Subcutaneous abdominal adipose tissue (tissue), 5 donors: ENCODE measurements at regions not wholly inside any gene's neighbourhood (a gene's known extent, or its start where the extent isn't known, plus 50 kb on each side); places are given as distances from the start of the nearest gene placed in this dataset.

ENCODE experiments used
- H3K27ac ChIP-seq: one replicate; pipeline ENCODE4 v1.7.0; 2013; ENCODE audit warnings: low read depth, mild to moderate bottlenecking, inconsistent platforms, low read length, moderate library complexity
- H3K27me3 ChIP-seq, 5 donors: one replicate each; pipeline ENCODE4 v1.7.0; 2013; ENCODE audit warnings: low read length in 5 of 5, inconsistent platforms in 1 of 5; ENCODE audit not compliant: control insufficient read depth in 5 of 5, insufficient read depth in 4 of 5
- H3K36me3 ChIP-seq, 5 donors: one replicate each; pipeline ENCODE4 v1.7.0; 2013; ENCODE audit warnings: low read length in 5 of 5; ENCODE audit not compliant: control insufficient read depth in 5 of 5, insufficient read depth in 5 of 5
- H3K4me1 ChIP-seq, 5 donors: one replicate each; pipeline ENCODE4 v1.7.0; 2013; ENCODE audit warnings: low read length in 5 of 5, mild to moderate bottlenecking in 3 of 5, moderate library complexity in 1 of 5; ENCODE audit not compliant: control insufficient read depth in 5 of 5, insufficient read depth in 5 of 5
- H3K4me3 ChIP-seq, 5 donors: one replicate each; pipeline ENCODE4 v1.7.0; 2013; ENCODE audit warnings: low read length in 5 of 5, low read depth in 1 of 5
- H3K9ac ChIP-seq, 5 donors: one replicate each; pipeline ENCODE4 v1.7.0; 2013; ENCODE audit warnings: low read length in 5 of 5, mild to moderate bottlenecking in 4 of 5, moderate library complexity in 3 of 5
- H3K9me3 ChIP-seq, 5 donors: one replicate each; pipeline ENCODE4 v1.7.0; 2013; ENCODE audit warnings: low read length in 5 of 5; ENCODE audit not compliant: control insufficient read depth in 5 of 5
- donor health status: healthy.
- donor health status: healthy.
- donor health status: healthy.
- donor health status: healthy.
- donor health status: healthy.

DNA sequence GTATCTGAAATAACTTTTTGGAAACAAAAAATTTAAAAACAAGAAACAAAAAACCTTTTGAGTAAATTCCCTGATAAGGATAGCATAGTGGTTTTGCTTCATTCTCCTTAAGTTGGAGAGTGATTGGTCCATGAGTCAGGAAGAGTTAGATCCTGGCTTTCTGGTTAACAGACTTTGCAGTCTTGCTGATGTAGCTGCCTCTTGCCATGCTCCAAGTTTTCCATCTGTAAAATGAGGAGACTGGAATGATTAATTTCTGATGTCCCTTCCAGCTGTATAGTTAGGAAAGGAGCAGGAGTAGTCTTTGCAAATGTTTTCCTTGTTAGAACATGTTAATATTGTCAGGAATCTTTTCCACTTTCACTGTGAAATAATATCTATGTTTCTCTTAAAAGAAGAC is 266.6 kb downstream of the DNAJB9 start:
- no peaks in the 10 kb centered on the region for H3K4me1 ChIP-seq
- no peak overlapping the region for H3K27ac ChIP-seq
- peaks cover 0 to 12% (median 0%) of the 10 kb centered on the region in 5 donors for H3K9me3 ChIP-seq
- no peaks in the 10 kb centered on the region for H3K36me3 ChIP-seq
- H3K4me3 ChIP-seq: no peak overlapping the region
- H3K27me3 ChIP-seq: no peaks in the 10 kb centered on the region
- no peak overlapping the region for H3K9ac ChIP-seq

DNA sequence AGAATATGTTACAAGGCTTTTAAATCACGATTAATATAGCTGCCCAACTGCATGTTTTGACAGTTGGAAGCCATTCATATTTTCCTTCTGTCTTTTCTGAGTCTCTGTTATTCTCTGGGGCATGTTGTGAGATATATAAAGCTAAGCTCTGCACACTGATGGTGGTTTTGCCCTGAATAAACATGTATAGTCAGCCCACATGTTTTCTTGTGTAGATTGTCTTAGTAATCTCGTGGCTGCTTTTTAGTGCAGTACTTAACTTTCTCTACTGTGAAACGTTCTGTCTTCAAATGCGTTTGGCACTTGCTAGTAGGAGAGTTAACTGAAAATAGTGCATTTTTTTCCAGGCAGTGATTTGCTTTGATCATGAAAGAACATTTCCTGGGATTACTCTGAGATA is 268.5 kb downstream of the DNAJB9 start:
- no peaks in the 10 kb centered on the region for H3K36me3 ChIP-seq
- no peak overlapping the region for H3K27ac ChIP-seq
- no peaks in the 10 kb centered on the region for H3K4me1 ChIP-seq
- no peak overlapping the region for H3K4me3 ChIP-seq
- no peak overlapping the region for H3K9ac ChIP-seq
- H3K9me3 ChIP-seq: peaks cover 0 to 11% (median 0%) of the 10 kb centered on the region in 5 donors
- H3K27me3 ChIP-seq: no peaks in the 10 kb centered on the region

DNA sequence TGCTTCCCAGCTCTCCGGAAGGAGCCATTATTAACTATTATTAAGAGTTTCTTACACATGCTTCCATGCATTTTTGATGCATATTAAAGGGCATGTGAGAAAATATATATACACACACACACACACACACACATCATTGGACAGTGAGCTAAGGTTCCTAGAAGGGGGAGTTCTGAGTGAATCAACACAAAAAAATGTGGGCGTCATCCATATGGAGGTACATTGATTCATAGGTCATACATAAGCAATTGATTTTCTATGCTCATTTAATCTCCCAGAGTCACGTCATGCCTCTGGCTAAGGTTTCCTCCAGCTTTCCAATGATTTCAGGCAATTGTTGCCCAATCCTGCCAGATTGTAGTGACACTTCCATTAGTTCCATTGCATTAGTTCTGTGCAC is 269.4 kb downstream of the DNAJB9 start:
- Histone ChIP-seq H3K9me3 (peaks cover 0 to 8% (median 0%) of the 10 kb centered on the region in 5 donors), H3K27ac (no peak overlapping the region), H3K36me3 (no peaks in the 10 kb centered on the region), H3K4me1 (no peaks in the 10 kb centered on the region), H3K27me3 (no peaks in the 10 kb centered on the region), H3K4me3 (no peak overlapping the region), H3K9ac (no peak overlapping the region)

DNA sequence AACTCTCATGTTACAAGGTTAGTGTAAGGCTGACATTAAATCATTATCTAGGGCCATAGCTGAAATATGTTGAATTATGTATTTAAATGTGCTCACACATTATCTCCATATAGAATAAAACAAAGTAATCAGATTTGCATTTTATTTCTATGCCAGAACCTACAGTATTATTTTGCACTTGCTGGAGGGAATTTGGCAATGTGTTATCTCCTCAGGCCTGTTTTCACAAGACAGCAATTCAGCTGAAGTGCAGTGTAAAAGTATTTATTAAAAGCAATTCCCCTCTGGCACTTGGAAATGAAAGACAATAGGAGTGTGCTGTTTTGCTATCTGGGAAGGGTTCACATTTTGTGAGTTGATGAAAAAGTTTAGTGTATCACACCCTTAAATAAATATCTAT is 276.3 kb downstream of the DNAJB9 start:
- no peaks in the 10 kb centered on the region for H3K4me1 ChIP-seq
- H3K9me3 ChIP-seq: no peaks in the 10 kb centered on the region

DNA sequence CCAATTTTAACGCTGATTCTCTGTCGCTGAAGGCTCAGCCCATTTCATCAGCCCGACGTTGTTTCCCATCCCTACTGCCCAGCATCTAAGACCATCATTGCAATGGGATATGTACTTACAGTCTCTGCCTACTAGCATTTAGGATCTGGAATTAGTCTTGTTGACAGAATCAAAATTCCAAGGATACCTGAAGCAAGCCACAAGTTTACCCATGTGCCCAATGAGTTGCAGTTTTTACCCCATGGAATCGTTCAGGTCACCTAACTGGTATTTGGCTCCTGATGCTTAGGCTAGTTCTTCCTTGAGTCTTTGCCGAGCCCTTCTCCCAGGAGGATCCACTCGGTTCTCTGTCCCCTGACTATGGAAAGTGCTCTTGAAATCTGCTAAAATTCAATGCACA is 276.8 kb downstream of the DNAJB9 start:
- no peak overlapping the region for H3K27ac ChIP-seq
- no peaks in the 10 kb centered on the region for H3K9me3 ChIP-seq
- no peaks in the 10 kb centered on the region for H3K4me1 ChIP-seq

More for the DNA sequence above, 276.3 kb downstream of the DNAJB9 start:
- H3K4me3 ChIP-seq: no peak overlapping the region
- H3K27ac ChIP-seq: no peak overlapping the region
- no peak overlapping the region for H3K9ac ChIP-seq
- H3K27me3 ChIP-seq: no peaks in the 10 kb centered on the region
- no peaks in the 10 kb centered on the region for H3K36me3 ChIP-seq

DNA sequence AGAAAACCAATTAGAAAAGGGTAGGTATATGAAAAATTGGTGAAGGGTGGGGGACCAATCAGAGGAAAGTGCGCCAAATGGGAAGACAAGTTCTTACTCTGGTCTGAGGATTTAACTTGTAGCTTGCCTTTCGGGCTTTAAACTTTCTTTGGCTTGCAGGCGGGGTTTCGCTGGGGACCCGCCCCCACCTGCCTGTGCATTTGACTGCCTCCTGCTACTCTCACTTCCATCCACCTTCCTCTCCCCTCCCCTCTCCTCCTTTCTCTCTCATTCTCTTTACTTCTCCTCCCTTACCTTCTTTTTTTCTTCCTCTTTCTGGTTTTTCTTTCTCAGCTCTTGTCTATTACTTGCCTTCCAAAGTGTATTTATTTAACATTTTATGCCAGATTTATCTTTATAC is 278.8 kb downstream of the DNAJB9 start:
- Histone ChIP-seq H3K9me3 (no peaks in the 10 kb centered on the region), H3K4me3 (no peak overlapping the region), H3K9ac (no peak overlapping the region), H3K27ac (no peak overlapping the region), H3K36me3 (no peaks in the 10 kb centered on the region), H3K27me3 (no peaks in the 10 kb centered on the region), H3K4me1 (no peaks in the 10 kb centered on the region)

More for the DNA sequence above, 276.8 kb downstream of the DNAJB9 start:
- Histone ChIP-seq H3K36me3 (no peaks in the 10 kb centered on the region), H3K9ac (no peak overlapping the region), H3K27me3 (no peaks in the 10 kb centered on the region), H3K4me3 (no peak overlapping the region)

DNA sequence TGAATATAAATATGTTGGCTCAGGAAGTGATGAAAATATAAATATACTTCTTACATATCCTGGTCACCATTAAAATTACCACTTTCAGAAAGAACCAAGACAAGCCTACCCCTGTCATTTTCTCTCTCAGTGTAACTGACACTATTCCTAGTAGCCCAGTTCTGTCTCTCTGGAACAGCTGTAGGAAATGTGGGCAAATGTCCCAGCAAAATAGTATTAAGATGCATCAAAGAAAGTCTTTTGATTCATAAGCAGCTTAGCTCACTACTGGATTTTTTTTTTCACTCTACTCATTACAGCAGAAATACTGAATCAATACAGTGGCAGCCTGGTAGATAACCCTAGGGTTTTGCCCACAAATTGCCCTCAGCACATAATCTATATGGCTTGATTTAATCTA is 290.9 kb downstream of the DNAJB9 start:
- H3K27me3 ChIP-seq: peaks cover 0 to 2% (median 0%) of the 10 kb centered on the region in 5 donors
- no peaks in the 10 kb centered on the region for H3K36me3 ChIP-seq
- no peak overlapping the region for H3K9ac ChIP-seq
- no peak overlapping the region for H3K27ac ChIP-seq
- H3K4me1 ChIP-seq: no peaks in the 10 kb centered on the region
- peaks cover 3 to 20% (median 10%) of the 10 kb centered on the region in 5 donors for H3K9me3 ChIP-seq
- no peak overlapping the region for H3K4me3 ChIP-seq

DNA sequence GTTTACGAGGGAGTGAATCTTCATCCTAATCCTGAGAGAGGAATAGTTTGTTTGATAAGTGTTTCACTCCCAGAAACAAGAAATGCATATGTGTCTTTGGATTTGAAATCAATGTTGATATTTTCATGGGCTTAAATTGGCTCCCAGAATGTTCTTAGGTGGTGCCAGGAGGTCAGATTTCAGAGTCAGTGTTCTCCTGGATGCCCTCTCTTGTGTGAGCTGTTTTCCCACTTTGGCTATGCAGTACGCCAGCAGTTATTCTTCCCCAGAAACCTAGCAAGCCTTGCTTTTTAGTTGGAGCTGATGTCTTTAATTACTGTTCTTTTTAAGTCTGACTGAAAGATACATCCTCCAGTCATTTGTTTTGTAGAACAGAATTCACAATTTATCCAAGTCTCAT is 291.4 kb downstream of the DNAJB9 start:
- no peak overlapping the region for H3K9ac ChIP-seq
- no peaks in the 10 kb centered on the region for H3K36me3 ChIP-seq
- no peak overlapping the region for H3K27ac ChIP-seq
- no peak overlapping the region for H3K4me3 ChIP-seq
- peaks cover 0 to 2% (median 0%) of the 10 kb centered on the region in 5 donors for H3K27me3 ChIP-seq
- H3K4me1 ChIP-seq: no peaks in the 10 kb centered on the region
- peaks cover 3 to 20% (median 10%) of the 10 kb centered on the region in 5 donors for H3K9me3 ChIP-seq

DNA sequence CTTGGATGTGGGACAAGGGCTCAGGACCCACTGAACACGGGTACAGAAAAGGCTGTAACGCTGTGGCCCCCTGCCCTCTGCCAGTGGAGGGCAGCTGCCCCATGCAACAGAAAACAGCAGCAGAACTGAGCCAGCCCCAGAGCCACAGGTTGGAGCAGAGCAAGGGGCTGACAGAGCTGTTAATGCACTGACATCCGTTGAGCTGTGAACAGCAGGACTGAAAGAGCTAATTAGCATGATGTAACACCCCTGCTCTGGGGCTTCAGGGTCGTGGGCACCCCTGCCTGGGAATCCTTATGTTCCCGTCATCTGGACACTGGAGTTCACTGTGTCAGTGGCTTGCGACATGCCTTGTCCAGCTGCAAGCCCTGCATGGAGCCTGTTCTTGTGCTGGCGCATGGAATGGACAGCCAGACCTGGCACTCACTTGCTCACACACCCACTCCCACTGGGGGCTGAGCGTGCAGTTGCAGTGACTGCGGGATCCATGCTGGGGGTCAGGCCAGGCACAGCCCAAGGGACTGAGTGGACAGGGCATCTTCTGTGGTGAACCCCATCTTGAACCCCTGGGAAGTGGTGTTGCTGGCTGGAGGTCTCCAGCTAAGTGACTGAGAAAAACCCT is 293.7 kb downstream of the DNAJB9 start:
- no peak overlapping the region for H3K9ac ChIP-seq
- peaks cover 0 to 2% (median 0%) of the 10 kb centered on the region in 5 donors for H3K27me3 ChIP-seq
- peak overlapping the region in 1 of 5 donors; percentile 35 for H3K4me3 ChIP-seq
- no peaks in the 10 kb centered on the region for H3K36me3 ChIP-seq
- H3K9me3 ChIP-seq: peaks cover 3 to 20% (median 10%) of the 10 kb centered on the region in 5 donors
- no peak overlapping the region for H3K27ac ChIP-seq
- H3K4me1 ChIP-seq: no peaks in the 10 kb centered on the region

DNA sequence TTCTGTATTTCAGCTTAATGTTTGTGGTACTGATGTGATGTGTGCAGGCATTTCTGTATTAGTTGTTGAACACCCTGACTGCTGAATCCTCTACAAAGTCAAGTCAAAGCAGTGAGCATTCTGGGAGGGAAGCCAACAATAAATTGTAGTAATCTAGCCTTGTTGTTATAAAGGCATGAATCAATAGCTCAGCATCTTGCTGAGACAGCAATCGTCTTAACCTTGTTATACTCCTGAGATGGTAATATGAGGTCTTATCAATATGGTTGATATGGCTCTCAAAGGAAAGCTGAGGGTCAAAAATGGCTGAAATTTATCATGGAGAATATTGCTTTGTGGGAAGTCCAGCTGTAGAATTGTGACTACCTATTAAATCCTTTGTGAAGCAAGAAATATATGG is 299.4 kb downstream of the DNAJB9 start:
- Histone ChIP-seq H3K27me3 (no peaks in the 10 kb centered on the region), H3K4me1 (no peaks in the 10 kb centered on the region), H3K36me3 (no peaks in the 10 kb centered on the region), H3K9ac (no peak overlapping the region), H3K9me3 (peaks cover 0 to 17% (median 13%) of the 10 kb centered on the region in 5 donors), H3K27ac (no peak overlapping the region), H3K4me3 (no peak overlapping the region)
